OCI-LY3 (cell line): ENCODE measurements at regions not wholly inside any gene's neighbourhood (a gene's known extent, or its start where the extent isn't known, plus 50 kb on each side); places are given as distances from the start of the nearest gene placed in this dataset.

Experiments
- H2AFZ ChIP-seq: fragments of 200-600, 300-600 bp; shearing (Covaris generic); 2 replicates; pipeline ENCODE4 v1.6.0; 2014; ENCODE audit warnings: antibody characterized with exemption, low read depth, low read length
- H3K27ac ChIP-seq: fragments of 200-600, 300-600 bp; sonication (generic); 2 replicates; pipeline ENCODE4 v1.5.1; 2014; ENCODE audit warnings: mild to moderate bottlenecking, low read length, moderate library complexity, mixed read lengths
- H3K27me3 ChIP-seq: fragments of 200-600, 300-600 bp; sonication (generic); 2 replicates; pipeline ENCODE4 v1.6.1; 2014; ENCODE audit warnings: low read depth, low read length, mixed read lengths
- H3K36me3 ChIP-seq: fragments of 200-600, 300-600 bp; sonication (generic); replicated peaks from 2 replicates; pipeline ENCODE3; 2014; ENCODE audit warnings: low read depth, low read length, mixed read lengths
- H3K4me1 ChIP-seq: fragments of 300-600, 200-600 bp; sonication (generic); 2 replicates; pipeline ENCODE4 v1.6.1; 2014; ENCODE audit warnings: low read length, mixed read lengths
- H3K4me2 ChIP-seq: fragments of 200-600, 300-600 bp; sonication (generic); 2 replicates; pipeline ENCODE4 v1.6.1; 2014; ENCODE audit warnings: low read length, mixed read lengths
- H3K4me3 ChIP-seq: fragments of 300-600, 200-600 bp; sonication (generic); 2 replicates; pipeline ENCODE4 v1.5.1; 2014; ENCODE audit warnings: antibody characterized with exemption, mild to moderate bottlenecking, low read length, moderate library complexity
- H3K79me2 ChIP-seq: fragments of 300-600, 200-600 bp; shearing (Covaris generic); 2 replicates; pipeline ENCODE4 v1.6.1; 2014; ENCODE audit warnings: mild to moderate bottlenecking, low read length, mixed read lengths
- H3K9ac ChIP-seq: fragments of 300-600, 200-600 bp; shearing (Covaris generic); 2 replicates; pipeline ENCODE4 v1.6.0; 2014; ENCODE audit warnings: mild to moderate bottlenecking, low read length, moderate library complexity
- H3K9me3 ChIP-seq: fragments of 200-600, 300-600 bp; shearing (Covaris generic); 2 replicates; pipeline ENCODE4 v1.6.1; 2014; ENCODE audit warnings: low read length, mixed read lengths; ENCODE audit not compliant: insufficient read depth
- H4K20me1 ChIP-seq: fragments of 200-600, 300-600 bp; sonication (generic); 2 replicates; pipeline ENCODE4 v1.6.1; 2016; ENCODE audit warnings: low read length, mixed read lengths; ENCODE audit not compliant: insufficient read depth
- EZH2phosphoT487 ChIP-seq: fragments of 200-600 bp; shearing (Covaris generic); IDR thresholded peaks from 2 replicates; pipeline ENCODE4 v1.6.1; 2018; ENCODE audit warnings: antibody characterized with exemption, mixed run types, low read depth
- TF ChIP-seq, protein P1 (sequence below): fragments of 200-600, 300-600 bp; sonication (generic); IDR thresholded peaks from 2 replicates; pipeline ENCODE4 v1.5.1; 2014; ENCODE audit warnings: antibody characterized with exemption, low read length, low read depth

DNA sequence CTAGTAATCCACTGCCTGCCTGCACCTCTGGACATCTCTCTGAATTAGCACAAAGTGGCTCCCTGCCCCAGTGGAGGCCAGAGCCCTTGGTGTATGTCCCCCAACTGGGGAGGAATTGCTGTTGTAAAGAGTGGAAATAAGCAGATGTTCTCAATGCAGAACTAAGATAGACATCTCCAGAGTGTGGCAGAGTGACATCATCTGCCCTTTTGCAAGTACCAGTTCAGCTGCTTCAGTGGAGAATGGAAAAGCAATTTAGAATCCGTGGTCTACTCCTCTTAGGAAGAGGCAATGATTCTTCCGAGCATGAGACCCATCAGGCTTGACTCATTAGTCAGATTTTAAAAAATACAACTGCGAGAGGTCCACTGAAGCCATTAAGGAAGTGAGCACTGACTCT, 1512.0 kb upstream of the GOT2 start:
- TF ChIP-seq, protein P1, sequence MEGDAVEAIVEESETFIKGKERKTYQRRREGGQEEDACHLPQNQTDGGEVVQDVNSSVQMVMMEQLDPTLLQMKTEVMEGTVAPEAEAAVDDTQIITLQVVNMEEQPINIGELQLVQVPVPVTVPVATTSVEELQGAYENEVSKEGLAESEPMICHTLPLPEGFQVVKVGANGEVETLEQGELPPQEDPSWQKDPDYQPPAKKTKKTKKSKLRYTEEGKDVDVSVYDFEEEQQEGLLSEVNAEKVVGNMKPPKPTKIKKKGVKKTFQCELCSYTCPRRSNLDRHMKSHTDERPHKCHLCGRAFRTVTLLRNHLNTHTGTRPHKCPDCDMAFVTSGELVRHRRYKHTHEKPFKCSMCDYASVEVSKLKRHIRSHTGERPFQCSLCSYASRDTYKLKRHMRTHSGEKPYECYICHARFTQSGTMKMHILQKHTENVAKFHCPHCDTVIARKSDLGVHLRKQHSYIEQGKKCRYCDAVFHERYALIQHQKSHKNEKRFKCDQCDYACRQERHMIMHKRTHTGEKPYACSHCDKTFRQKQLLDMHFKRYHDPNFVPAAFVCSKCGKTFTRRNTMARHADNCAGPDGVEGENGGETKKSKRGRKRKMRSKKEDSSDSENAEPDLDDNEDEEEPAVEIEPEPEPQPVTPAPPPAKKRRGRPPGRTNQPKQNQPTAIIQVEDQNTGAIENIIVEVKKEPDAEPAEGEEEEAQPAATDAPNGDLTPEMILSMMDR, result no peak
- Histone ChIP-seq H3K79me2 (no peaks in the 10 kb centered on the region), H3K4me1 (no peaks in the 10 kb centered on the region)

DNA sequence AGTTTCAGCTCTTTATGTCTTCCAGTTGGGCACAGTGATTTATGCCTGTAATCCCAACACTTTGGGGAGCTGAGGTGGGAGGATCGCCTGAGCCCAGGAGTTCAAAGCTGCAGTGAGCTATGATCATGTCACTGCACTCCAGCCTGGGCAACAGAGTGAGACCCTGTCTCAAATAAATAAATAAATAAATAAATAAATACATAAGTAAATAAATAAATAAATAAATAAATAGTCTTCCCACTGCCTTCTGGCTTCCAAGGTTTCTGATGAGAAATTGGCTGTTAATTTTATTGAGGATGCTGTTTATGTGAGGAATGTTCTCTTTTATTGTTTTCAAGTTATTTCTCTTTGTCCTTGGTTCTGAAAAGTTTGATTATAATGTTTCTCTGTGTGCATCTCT, 1507.6 kb upstream of the GOT2 start:
- Histone ChIP-seq H3K9me3 (no peaks in the 10 kb centered on the region), H3K4me2 (no peak overlapping the region), H2AFZ (no peak overlapping the region), H3K79me2 (no peaks in the 10 kb centered on the region), H3K27me3 (0 out of 2 replicates have a peak, but pooled peaks cover under 1% of the 10 kb centered on the region), H3K9ac (no peak overlapping the region), H4K20me1 (no peaks in the 10 kb centered on the region), H3K4me3 (no peak overlapping the region), H3K36me3 (no peaks in the 10 kb centered on the region), H3K4me1 (no peaks in the 10 kb centered on the region), H3K27ac (no peak overlapping the region)
- TF ChIP-seq, protein P1, result no peak
- no peak for TF ChIP-seq EZH2phosphoT487

More for the DNA sequence above, 1512.0 kb upstream of the GOT2 start:
- Histone ChIP-seq H4K20me1 (no peaks in the 10 kb centered on the region), H3K27ac (no peak overlapping the region), H3K27me3 (no peaks in the 10 kb centered on the region), H3K4me3 (no peak overlapping the region), H3K9me3 (no peaks in the 10 kb centered on the region), H3K36me3 (no peaks in the 10 kb centered on the region), H2AFZ (no peak overlapping the region), H3K4me2 (no peak overlapping the region), H3K9ac (no peak overlapping the region)

DNA sequence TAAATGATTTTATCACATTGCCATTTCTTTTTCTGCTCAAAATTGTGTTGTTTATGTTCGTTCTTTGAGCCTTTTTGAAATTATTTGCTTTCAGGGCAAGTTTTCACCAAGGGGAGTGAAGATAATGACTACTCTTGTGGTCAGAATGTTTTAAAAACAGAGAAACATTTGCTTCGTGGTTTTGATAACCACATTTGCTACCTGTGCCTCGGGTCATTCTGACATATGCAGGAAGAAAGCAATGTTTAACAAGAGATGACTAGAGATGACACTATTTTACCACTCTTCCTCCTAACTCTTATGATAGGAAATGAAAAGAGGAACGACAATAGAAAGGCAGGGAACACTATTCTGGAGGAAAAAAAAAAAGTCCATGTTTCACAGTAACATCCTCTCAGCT, 1496.5 kb upstream of the GOT2 start:
- H3K27me3 ChIP-seq, result no peaks in the 10 kb centered on the region
- no peak overlapping the region for H3K4me3 ChIP-seq
- H3K9me3 ChIP-seq, result no peaks in the 10 kb centered on the region
- no peak overlapping the region for H3K27ac ChIP-seq
- no peak overlapping the region for H3K9ac ChIP-seq
- H2AFZ ChIP-seq, result no peak overlapping the region
- no peaks in the 10 kb centered on the region for H3K36me3 ChIP-seq
- peaks cover 15% of the 10 kb centered on the region for H3K4me1 ChIP-seq
- H4K20me1 ChIP-seq, result no peaks in the 10 kb centered on the region
- peak overlapping the region; percentile 17; the same call in 1 of the 2 replicates for H3K4me2 ChIP-seq
- H3K79me2 ChIP-seq, result no peaks in the 10 kb centered on the region
- no peak for TF ChIP-seq EZH2phosphoT487
- TF ChIP-seq, protein P1, result no peak

DNA sequence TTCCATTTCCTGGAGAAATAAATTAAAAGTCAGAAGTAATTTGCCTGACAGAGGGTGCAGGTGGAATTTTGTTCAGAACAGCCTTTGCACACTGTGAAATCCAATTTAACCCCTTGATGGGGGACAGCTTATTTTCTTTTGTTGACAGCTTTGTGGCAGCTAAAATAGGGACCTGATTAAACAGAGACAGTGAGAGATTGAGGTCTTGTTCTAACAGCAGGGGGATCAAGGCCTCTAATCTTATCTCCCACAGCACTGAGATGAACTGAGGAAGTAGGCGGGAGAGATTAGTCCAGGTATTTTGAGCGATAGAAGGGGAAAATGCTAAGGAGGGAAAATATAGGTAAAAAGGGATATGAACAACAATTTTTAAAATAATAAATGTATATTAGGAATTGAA, 1491.4 kb upstream of the GOT2 start:
- H3K9ac ChIP-seq, result no peak overlapping the region
- H3K27ac ChIP-seq, result no peak overlapping the region
- H3K4me1 ChIP-seq, result 0 out of 2 replicates have a peak, but pooled peaks cover 1% of the 10 kb centered on the region
- no peaks in the 10 kb centered on the region for H3K27me3 ChIP-seq
- H4K20me1 ChIP-seq, result no peaks in the 10 kb centered on the region
- no peak overlapping the region for H3K4me2 ChIP-seq
- H3K4me3 ChIP-seq, result no peak overlapping the region
- H2AFZ ChIP-seq, result no peak overlapping the region
- TF ChIP-seq, protein P1, result no peak
- no peak for TF ChIP-seq EZH2phosphoT487
- H3K79me2 ChIP-seq, result no peaks in the 10 kb centered on the region
- no peaks in the 10 kb centered on the region for H3K36me3 ChIP-seq
- no peaks in the 10 kb centered on the region for H3K9me3 ChIP-seq
